ENCODE measurements at regions not wholly inside any gene's neighbourhood (a gene's known extent, or its start where the extent isn't known, plus 50 kb on each side); places are given as distances from the start of the nearest gene placed in this dataset.

- no peak for DNase-seq
Observed at GRCh38 chr11:81496601-81497000, 1237.1 kb downstream of the FAM181B start.

GRCh38 chr11:81495699-81496292 lies 1237.9 kb downstream of the FAM181B start:
- no peak for DNase-seq

GRCh38 chr11:81494431-81494830 lies 1239.2 kb downstream of the FAM181B start:
- no peak for DNase-seq

- DNase-seq, result no peak
Observed at GRCh38 chr11:81492923-81493445, 1240.7 kb downstream of the FAM181B start.

DNA sequence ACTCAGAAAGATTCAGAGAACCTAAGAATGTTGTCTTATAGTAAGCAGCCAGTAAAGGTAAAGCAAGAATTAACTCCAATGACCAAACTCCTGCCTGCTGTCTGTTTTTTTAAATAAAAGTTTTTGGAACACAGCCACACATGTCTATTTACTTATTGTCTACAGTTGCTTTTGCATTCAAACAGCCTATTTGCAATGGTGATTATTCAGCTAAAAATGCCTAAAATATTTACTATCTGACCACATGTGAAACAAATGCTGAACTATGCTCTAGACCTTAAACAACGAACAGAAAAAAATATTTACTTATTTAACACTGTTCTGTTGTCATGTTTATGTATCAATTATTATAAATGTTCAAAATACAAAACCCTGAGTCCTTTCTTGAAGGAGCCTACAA lies 1246.6 kb downstream of the FAM181B start:
- DNase-seq, result no peak

DNA sequence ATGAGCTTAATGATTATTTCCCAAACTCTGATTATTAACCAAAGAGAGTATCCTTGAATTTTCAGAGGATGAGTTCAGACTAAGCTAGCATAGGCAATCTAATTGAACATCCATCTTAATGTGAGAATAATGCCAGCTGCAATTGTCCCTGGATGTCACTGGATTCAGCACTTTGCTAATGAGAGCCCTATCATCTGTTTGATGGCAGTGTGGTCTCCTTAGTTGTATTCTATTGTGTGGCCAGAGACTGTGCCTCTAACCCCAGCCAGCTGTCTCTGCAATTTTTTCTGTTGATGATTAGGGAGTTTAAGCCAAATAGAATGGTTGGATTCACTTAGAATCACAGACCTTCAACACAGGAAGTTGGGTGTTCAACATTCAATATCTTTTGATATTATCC lies 1249.5 kb downstream of the FAM181B start:
- DNase-seq, result no peak

DNA sequence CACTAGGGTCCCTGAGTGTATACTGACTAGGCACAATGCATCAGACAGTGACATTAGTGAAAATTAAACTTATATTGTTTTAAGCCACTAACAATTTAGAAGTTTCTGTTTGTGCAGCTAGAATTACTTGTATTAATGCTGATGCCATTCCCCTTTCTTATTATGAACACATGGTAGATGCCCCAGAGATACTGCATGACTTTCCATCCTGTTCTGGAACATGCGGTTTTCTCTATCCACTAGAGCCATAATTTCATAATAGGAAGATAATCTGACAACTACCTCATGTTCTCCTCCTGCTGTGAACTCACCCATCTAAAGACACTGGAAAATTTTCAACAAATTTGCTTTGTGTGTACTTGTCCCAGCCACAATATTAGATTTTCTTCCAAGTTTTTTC lies 1256.4 kb downstream of the FAM181B start:
- no peak for DNase-seq

DNA sequence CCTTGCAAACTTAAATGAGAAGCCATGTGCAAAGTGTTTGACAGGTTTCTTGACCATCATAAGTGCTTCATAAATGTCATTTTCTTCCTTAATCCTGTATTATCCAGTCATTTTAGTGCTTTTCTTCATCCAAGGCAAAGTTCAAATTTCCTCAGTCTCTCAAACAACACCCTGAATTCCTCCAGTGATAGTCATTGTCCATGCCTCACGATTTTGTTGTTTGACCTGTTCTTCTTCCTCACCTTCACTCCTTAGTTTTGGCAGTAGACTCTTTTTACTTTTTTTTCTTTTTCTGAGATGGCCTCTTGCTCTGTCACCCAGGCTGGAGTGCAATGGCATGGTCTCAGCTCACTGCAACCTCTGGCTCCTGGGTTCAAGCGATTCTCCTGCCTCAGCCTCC lies 1257.3 kb downstream of the FAM181B start:
- DNase-seq, result no peak

GRCh38 chr11:81472646-81473045 lies 1261.0 kb downstream of the FAM181B start:
- DNase-seq, result no peak

DNA sequence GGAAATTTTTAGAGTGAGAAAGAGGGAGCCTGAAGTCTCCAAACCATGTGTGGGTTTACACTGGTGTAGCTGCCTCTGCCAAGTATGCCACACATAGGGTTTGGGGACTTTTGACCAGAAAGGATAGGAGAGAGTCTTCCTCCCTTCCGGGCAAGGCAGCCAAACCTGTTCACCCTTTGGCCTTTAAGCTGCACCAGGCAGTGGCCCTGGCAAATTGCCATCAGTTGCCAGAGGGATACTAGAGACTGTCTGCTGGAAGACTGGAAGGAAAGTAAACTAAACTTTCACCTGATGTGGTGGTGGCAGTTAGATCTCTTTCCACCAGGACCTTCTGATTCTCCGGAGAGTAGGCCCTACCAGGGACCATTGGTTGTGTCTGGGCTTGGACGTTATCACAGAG lies 1263.2 kb downstream of the FAM181B start:
- DNase-seq, result no peak

DNA sequence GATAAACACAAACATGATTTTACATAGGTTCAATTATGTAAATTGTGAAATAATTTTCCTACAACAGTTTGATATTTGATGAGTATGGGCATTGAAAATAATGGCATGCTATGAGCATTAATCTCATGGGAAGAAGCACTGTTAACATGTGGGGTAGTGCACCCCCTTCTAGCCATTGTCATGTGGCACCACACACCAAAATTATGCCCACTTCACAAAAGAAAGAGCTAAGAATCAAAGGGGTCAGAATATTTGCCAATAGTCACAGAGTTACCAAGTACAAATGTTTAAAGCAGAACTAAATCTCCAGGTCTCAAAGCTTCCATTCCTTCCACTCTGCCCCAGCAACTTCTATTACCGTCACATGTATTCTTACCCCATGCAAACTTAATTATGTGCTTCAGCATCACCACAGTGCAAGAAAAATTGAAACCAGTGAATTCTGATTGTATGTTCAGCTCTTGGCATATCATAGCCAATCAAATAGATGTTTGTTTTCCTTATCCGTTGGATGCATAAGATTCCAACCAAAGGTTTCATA lies 1273.8 kb downstream of the FAM181B start:
- no peak for DNase-seq

GRCh38 chr11:81449588-81450156 lies 1284.0 kb downstream of the FAM181B start:
- no peak for DNase-seq

DNA sequence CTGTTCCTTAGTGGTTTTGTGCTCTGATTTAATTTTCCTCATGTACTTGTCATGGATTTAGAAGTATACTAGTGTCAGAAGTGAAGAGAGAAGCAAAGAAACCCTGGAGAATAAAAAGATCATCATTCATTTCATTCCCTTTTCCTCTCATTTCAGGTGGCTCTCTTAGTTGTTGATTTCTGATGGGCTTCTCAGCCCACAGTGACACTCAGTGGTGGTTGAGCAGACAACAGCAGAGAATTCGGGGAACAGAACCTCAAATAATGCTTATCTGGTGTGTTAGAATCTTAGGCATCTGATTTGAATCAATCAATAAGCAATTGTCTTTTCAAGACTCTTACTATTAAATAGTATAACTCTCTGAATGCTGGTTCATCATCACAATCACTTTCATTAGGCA lies 1289.4 kb downstream of the FAM181B start:
- DNase-seq, result no peak

DNA sequence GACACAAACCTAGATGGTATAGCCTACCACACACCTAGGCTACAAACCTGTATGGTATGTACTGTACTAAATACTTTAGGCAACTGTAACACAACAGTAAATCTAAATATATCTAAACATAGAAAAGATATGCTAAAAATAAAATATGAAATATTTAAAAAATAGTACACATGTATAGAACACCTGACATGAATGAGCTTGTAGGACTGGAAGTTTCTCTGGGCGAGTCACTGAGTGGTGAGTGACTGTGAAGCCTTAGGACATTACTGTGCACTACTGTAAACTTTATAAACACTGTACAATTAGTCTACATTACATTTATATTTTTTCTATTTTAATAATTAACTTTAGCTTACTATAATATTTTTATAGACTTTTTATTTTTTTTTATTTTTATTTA lies 1301.3 kb downstream of the FAM181B start:
- no peak for DNase-seq

GRCh38 chr11:81424822-81425221 lies 1308.8 kb downstream of the FAM181B start:
- no peak for DNase-seq

DNA sequence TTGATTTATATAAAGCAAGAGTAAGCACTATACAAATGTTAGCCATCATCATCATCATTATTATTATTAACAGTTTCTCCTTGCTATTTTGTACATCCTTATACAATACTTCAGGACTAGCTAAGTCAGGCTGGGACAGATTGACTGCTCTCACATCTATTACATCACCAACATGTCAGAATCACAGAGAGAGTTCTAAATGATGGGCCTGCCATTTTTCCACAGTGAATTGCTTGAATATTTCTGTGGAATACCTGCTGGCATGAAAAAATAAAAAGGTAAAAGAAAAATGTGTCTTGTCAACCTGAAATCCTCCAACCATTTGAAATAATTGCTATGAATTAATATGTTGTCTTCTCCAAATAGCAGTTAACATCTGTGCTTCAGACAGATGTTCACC lies 1311.3 kb downstream of the FAM181B start:
- no peak for DNase-seq

- DNase-seq, result no peak
Observed at GRCh38 chr11:81421251-81421860, 1312.3 kb downstream of the FAM181B start.

DNA sequence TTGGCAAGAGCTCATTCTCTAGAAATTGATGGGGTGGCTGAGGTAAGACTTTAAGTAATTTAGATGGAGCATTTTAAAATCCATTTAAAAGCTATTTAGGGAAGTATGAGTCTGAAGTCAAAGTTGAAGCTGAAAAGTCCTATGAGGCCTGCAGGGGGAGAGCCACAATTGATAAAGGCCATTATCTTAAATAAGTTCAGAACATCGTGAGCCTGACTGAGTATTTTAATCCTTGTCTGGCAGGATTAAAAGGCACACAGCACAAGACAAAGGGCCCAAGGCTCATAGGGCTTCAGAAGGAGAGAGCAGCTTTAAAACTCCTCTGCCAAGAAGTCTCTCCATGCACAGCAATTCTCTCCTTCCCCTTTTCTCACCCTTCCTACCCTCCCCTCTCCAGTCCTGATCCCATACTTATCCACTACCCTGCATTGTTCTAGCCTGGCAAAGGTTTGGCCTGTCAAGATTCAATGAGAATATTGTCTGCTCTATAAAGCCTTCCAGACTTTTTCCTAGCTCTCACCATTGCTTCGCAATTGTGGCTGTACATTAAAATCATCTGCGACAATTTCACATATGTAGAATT lies 1312.9 kb downstream of the FAM181B start:
- no peak for DNase-seq

DNA sequence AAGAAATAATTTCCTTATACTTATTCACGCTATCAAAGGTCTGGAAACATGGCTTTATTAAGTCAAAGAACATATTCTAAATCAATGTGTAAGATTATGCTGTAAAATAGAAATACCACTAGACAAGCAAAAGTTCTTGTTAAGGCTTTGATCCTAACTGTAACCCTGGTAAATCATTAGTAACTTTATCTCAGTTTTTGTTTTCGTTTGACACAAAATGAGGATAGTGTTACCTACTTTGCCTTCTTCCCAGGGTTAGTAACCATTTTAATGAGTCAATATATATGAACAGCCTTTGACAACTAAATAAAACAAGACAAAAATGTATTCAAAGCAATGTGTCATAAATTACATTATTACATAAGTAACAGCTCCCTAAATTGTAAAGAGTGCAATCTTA lies 1336.3 kb downstream of the FAM181B start:
- no peak for DNase-seq

DNA sequence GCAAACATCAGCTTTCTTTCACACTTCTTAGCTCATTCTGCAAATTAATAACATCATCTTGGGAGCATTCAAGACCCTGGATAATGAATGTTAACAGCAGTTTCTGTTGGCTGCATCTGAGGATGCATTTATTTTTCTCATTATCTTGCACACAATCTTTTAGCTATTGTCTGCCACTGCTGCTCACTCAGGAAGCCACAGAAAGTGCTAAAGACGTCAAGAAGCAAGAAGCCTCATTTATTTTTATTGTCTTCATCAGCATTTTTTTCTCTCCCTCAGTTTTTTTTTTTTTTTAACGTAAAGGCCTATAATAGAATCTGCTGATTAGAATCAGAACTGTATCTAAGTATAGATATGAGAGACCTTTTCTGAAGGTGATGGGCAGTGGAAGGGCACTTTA lies 1339.4 kb downstream of the FAM181B start:
- no peak for DNase-seq

DNA sequence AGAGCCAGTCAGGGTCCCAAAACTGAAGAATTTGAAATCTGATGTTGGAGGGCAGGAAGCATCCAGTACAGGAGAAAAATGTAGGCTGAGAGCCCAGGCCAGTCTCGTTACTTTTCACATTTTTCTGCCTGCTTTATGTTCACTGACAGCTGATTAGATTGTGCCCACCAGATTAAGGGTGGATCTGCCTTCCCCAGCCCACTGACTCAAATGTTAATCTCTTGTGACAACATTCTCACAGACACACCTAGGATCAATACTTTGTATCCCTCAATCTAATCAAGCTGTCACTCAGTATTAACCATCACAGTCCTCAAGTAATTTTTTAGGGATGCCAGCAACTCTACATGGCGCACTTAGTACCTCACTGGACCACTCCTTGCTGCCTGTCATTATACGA lies 1345.3 kb downstream of the FAM181B start:
- DNase-seq, result no peak

DNA sequence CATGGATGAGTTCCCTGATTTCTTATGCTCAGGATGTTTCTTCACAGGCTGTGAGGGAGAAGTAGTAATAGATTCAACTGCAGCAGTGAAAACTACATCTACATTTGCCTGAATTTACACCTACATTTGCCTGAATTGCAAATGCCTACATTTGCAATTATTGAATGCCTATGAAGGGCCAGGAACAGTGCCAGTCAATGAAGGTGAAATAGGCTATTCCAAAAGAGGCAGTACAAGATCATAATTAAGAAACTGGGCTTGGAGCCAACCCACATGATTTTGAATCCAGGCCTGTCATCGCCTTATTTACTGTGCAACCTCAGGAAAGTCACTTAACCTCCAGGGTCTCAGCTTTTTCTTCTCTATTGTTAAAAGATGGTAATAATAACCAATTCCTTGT lies 1353.3 kb downstream of the FAM181B start:
- no peak for DNase-seq

GRCh38 chr11:81377418-81377817 lies 1356.2 kb downstream of the FAM181B start:
- DNase-seq, result no peak

DNA sequence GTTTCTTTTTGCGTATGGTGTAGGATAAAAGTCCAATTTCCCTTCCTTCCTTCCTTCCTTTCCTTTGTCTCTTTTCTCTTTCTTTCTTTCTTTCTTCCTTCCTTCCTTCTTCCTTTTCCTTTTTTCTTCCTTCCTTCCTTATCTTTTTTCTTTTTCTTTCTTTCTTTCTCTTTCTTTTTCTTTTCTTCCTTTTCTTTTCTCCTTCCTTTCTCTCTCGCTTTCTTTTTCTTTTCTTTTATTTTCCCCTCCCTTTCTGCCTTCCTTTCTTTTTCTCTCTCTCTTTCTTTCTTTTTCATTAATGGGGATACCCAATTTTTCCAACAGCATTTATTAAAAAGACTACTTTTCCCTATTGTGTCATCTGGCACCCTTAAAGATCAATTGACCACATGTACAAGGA lies 1359.7 kb downstream of the FAM181B start:
- DNase-seq, result no peak

All from activated effector memory CD4-positive, alpha-beta T cell treated with anti-CD3 and anti-CD28 coated beads, Interleukin-2, amount 50 U/mL, for 16 hours (primary cell).